ENCODE measurements at regions not wholly inside any gene's neighbourhood (a gene's known extent, or its start where the extent isn't known, plus 50 kb on each side); places are given as distances from the start of the nearest gene placed in this dataset.

DNA sequence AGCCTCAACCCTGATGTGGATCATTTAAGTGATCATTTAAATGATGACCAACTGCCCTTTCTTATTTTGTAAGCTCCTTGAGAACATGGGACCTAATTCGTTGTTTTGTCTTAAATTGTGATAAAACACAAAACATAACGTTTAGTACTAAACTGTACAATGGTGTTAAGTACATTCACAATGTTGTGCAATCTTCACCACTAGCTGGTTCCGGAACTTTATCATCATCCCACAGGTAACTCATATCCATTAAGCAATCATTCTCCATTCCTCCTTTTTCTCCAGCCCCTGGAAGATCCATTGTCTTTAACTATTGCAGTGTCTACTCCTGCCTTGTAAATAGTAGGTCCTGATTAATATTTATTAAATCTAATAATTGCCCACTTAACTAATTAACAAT is 460.5 kb upstream of the BRINP1 start:
- Mint-ChIP-seq H3K27me3 (peaks cover 1% of the 10 kb centered on the region), H3K4me1 (no peaks in the 10 kb centered on the region), H3K36me3 (ENCODE audit: low read depth) (no peaks in the 10 kb centered on the region), H3K9me3 (no peaks in the 10 kb centered on the region), H3K4me3 (no peak overlapping the region), H3K27ac (no peak overlapping the region)
- ChIA-PET CTCF (no interaction called here), POLR2A (no interaction called here)
- intact Hi-C loops (cut with micrococcal nuclease), result no loop called here
- no peak for ATAC-seq (ENCODE audit: low read depth)
- DNase-seq, result no peak
- TF ChIP-seq, protein P1, sequence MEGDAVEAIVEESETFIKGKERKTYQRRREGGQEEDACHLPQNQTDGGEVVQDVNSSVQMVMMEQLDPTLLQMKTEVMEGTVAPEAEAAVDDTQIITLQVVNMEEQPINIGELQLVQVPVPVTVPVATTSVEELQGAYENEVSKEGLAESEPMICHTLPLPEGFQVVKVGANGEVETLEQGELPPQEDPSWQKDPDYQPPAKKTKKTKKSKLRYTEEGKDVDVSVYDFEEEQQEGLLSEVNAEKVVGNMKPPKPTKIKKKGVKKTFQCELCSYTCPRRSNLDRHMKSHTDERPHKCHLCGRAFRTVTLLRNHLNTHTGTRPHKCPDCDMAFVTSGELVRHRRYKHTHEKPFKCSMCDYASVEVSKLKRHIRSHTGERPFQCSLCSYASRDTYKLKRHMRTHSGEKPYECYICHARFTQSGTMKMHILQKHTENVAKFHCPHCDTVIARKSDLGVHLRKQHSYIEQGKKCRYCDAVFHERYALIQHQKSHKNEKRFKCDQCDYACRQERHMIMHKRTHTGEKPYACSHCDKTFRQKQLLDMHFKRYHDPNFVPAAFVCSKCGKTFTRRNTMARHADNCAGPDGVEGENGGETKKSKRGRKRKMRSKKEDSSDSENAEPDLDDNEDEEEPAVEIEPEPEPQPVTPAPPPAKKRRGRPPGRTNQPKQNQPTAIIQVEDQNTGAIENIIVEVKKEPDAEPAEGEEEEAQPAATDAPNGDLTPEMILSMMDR (IDR thresholded peaks at IDR 0.05), result no peak

DNA sequence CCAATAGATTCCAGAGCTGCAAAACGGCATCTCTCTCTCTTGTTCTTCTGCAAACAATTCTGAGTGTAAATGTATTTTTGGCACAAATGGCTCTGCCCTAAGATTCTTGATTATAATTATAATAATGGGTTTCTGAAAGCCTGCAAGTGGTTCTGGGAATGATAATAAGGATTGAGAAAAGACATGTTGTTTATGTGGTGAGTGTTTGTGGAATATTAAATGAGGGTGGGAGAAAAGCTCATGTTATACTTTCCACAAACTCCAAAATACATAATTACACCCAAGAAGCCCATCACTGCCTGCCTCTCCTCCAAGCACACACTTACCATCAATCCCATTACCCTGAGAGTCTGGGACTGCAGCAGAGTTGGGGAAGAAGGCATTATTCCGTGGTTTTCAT is 460.0 kb upstream of the BRINP1 start:
- DNase-seq (no peak), ATAC-seq (ENCODE audit: low read depth) (no peak)
- H3K27me3 Mint-ChIP-seq, result peaks cover 1% of the 10 kb centered on the region
- no peak overlapping the region for H3K27ac Mint-ChIP-seq
- H3K36me3 Mint-ChIP-seq (ENCODE audit: low read depth), result no peaks in the 10 kb centered on the region
- H3K4me3 Mint-ChIP-seq, result no peak overlapping the region
- H3K9me3 Mint-ChIP-seq, result no peaks in the 10 kb centered on the region
- POLR2A ChIA-PET, result no interaction called here
- intact Hi-C loops (cut with micrococcal nuclease), result no loop called here
- no peaks in the 10 kb centered on the region for H3K4me1 Mint-ChIP-seq
- CTCF ChIA-PET, result no interaction called here
- TF ChIP-seq, protein P1 (IDR thresholded peaks at IDR 0.05), result no peak

DNA sequence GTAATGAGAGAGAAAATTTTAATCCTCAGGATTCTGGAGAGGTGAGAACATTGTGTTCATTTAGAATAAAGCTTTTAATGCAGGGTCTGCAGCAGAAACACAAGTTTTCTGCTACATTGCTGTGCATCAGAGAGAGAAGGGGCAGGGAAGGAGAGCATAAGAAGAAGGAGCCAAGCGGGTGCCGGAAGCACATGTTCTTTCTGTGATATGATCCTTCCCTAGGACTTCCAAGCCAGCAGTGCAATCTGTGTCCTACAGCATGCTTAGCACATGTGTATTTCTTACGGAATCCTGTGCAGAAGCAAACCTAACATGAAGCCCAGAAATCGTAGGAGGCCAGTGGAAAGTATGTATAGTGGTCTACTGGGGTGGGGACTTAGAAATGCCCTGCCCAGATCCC is 458.3 kb upstream of the BRINP1 start:
- ATAC-seq (ENCODE audit: low read depth), result no peak
- Mint-ChIP-seq H3K4me1 (no peaks in the 10 kb centered on the region), H3K27ac (no peak overlapping the region), H3K9me3 (no peaks in the 10 kb centered on the region), H3K36me3 (ENCODE audit: low read depth) (no peaks in the 10 kb centered on the region), H3K4me3 (no peak overlapping the region), H3K27me3 (peaks cover 1% of the 10 kb centered on the region)
- TF ChIP-seq, protein P1 (IDR thresholded peaks at IDR 0.05), result no peak
- intact Hi-C loops (cut with micrococcal nuclease), result no loop called here
- POLR2A ChIA-PET, result no interaction called here
- CTCF ChIA-PET, result no interaction called here
- no peak for DNase-seq

DNA sequence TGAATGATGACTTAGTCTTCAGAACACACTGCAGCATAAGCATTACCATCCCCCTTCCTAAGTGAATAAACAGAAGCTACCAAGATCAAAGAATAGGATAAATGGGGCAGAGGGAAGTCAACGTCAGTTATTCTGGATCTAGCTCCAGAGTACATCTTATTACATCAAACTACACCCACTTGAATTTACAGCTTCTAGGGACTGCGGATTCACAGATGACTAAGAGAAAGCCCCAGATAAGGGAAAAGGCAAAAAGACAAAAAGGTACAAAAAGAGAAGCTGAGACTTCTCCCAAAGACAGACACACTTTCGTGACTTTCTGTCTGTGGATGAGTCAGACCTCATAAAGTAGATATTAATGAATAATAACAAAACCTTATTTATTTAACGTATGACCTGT is 457.9 kb upstream of the BRINP1 start:
- TF ChIP-seq, protein P1 (IDR thresholded peaks at IDR 0.05), result no peak
- no peak for DNase-seq
- intact Hi-C loops (cut with micrococcal nuclease), result no loop called here
- no peak for ATAC-seq (ENCODE audit: low read depth)
- Mint-ChIP-seq H3K36me3 (ENCODE audit: low read depth) (no peaks in the 10 kb centered on the region), H3K9me3 (no peaks in the 10 kb centered on the region), H3K27me3 (peaks cover 1% of the 10 kb centered on the region), H3K4me1 (no peaks in the 10 kb centered on the region), H3K4me3 (no peak overlapping the region), H3K27ac (no peak overlapping the region)
- ChIA-PET POLR2A (no interaction called here), CTCF (no interaction called here)

DNA sequence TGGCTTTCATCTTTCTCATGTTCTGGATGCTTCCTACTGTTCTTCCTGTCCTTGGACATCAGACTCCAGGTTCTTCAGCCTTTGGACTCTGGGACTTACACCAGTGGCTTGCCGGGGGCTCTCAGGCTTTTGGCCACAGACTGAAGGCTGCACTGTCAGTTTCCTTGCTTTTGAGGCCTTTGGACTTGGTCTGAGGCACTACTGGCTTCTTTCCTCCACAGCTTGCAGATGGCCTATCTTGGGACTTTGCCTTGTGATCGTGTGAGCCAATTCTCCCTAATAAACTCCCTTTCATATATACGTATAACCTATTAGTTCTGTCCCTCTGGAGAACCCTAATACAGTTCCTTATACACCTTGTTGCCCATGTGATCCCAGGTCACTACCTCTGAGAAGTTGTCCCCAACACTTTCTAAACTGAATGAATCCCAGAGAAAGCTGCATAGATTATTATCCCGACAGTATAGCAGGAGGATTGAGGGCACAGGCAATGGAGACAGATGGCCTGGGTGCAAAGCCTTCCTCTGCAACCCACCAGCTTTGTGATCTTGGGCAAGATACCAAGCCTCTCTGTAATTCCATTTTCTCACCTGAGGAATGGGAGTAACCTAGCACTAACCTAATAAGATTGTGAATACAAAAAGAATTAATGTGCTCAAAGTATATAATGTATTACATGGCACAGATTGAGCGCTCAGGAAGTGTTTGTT is 449.6 kb upstream of the BRINP1 start:
- ATAC-seq (ENCODE audit: low read depth), result no peak
- ChIA-PET CTCF (no interaction called here), POLR2A (no interaction called here)
- no peaks in the 10 kb centered on the region for H3K27me3 Mint-ChIP-seq
- DNase-seq, result no peak
- H3K4me1 Mint-ChIP-seq, result no peaks in the 10 kb centered on the region
- H3K9me3 Mint-ChIP-seq, result no peaks in the 10 kb centered on the region
- H3K4me3 Mint-ChIP-seq, result no peak overlapping the region
- H3K27ac Mint-ChIP-seq, result no peak overlapping the region
- no peaks in the 10 kb centered on the region for H3K36me3 Mint-ChIP-seq (ENCODE audit: low read depth)
- intact Hi-C loops (cut with micrococcal nuclease), result no loop called here
- TF ChIP-seq, protein P1 (IDR thresholded peaks at IDR 0.05), result no peak

All from activated B cell treated with CpG ODN at 0.5 μM for 24 hours (primary cell).